Spleen (tissue), 7 donors: ENCODE measurements at regions not wholly inside any gene's neighbourhood (a gene's known extent, or its start where the extent isn't known, plus 50 kb on each side); places are given as distances from the start of the nearest gene placed in this dataset.

Source experiments
- CTCF ChIP-seq, 11 experiments: fragments of 200-600 bp in 7 of 11; fragments of 450-650 bp in 4 of 11; sonication (generic) in 4 of 11; IDR thresholded peaks in 8 of 11; conservative IDR thresholded peaks in 3 of 11; 1 replicate in 7 of 11; 2 replicates in 4 of 11; pipeline versions ENCODE4 v1.4.0 to v1.8.0; 2016 to 2021; ENCODE audit warnings: antibody characterized with exemption in 11 of 11, inconsistent platforms in 4 of 11, mild to moderate bottlenecking in 1 of 11
- POLR2A ChIP-seq, 3 donors: fragments of 450-650 bp; IDR thresholded peaks; one replicate each; pipeline ENCODE4 v1.5.1; 2017; ENCODE audit warnings: antibody characterized with exemption in 3 of 3, mild to moderate bottlenecking in 1 of 3
- POLR2AphosphoS5 ChIP-seq, 3 donors: sonication (generic); formaldehyde crosslinking; IDR thresholded peaks; one replicate each; pipeline ENCODE4 v1.5.1; 2017; ENCODE audit warnings: antibody characterized with exemption in 3 of 3
- donor health status: DM: no; HTN: no; CAD: no; lungs with moderate emphysema.
- donor health status: DM: no; HTN: no; CAD: no.
- donor health status: DM: no; HTN: no; CAD: no.

- no peak for TF ChIP-seq CTCF (IDR thresholded peaks at IDR 0.05 in 8 of 11, conservative IDR thresholded peaks at IDR 0.05 in 3 of 11)
- TF ChIP-seq POLR2A (IDR thresholded peaks at IDR 0.05): no peak
- no peak for TF ChIP-seq POLR2AphosphoS5 (IDR thresholded peaks at IDR 0.05)
These were observed 373.4 kb downstream of the METTL4 start for GRCh38 chr18:2197946-2198345.
